ENCODE measurements at regions not wholly inside any gene's neighbourhood (a gene's known extent, or its start where the extent isn't known, plus 50 kb on each side); places are given as distances from the start of the nearest gene placed in this dataset.

DNA sequence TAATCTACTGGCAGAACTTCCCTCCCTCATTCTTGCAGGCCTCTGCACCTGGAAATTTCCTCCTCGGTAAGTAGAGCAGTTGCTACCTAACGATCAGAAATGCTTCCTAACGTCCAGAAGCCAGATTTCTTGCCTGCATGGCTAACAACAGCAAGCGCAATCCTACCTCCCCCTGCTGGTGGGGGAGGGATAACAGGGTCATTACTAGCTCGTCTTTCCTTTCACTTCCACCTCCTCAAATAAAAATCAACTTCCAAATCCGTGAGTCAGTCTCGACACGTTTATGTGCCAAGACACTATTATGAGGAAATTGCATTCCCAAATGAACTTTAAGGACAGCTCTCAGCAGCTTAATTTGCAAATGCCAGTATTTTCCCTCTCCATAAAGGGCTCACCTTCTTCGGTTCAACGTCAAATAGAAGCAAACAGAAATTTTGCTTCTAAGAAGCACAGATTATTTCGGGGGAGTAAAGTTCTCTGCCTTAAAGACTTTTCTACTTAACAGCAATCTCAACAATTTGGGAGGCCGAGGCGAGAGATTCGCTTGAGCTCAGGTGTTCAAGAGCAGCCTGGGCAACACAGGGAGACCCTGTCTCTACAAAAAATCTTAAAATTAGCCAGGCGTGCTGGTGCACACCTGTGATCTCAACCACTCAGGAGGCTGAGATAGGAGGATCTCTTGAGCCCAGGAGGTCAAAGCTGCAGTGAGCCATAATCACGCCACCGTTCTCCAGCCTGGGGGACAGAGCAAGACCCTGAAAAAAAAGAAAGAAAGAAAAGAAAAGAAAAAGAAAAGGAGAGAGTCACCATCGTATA is 188.6 kb upstream of the PSMD7 start:
- no peaks in the 10 kb centered on the region for H3K9me3 ChIP-seq (ENCODE audit: insufficient read depth in 2 of 2, low read depth in 1 of 2, low read length in 1 of 2)
- peak; percentile 69 to 85 for DNase-seq (ENCODE audit: low read depth in 1 of 2, low spot score in 2 of 2)

More for the DNA sequence above, 188.6 kb upstream of the PSMD7 start:
- H4K5ac ChIP-seq (ENCODE audit: insufficient read length, low read depth, low read length): no peak overlapping the region
- no peak overlapping the region for H3K9ac ChIP-seq (replicated peaks in 1 of 4; ENCODE audit: extremely low read depth in 1 of 4, low read depth in 3 of 4, low read length in 3 of 4)
- H3K56ac ChIP-seq (replicated peaks; ENCODE audit: insufficient read length, low read depth, low read length): no peak overlapping the region
- H3K4me2 ChIP-seq (ENCODE audit: insufficient read depth in 1 of 2, low read depth in 2 of 2, low read length in 2 of 2): 0 out of 4 replicates have a peak overlapping the region, but pooled peaks of 1 of the 2 experiments have one; percentile 10
- no peak overlapping the region for H2BK20ac ChIP-seq (ENCODE audit: low read length)
- no peaks in the 10 kb centered on the region for H3K79me1 ChIP-seq (ENCODE audit: low read depth, low read length)
- no peak overlapping the region for H2BK12ac ChIP-seq (ENCODE audit: low read depth, low read length)
- TF ChIP-seq RAD21 (IDR thresholded peaks at IDR 0.05 in 1 of 2, conservative IDR thresholded peaks at IDR 0.05 in 1 of 2; ENCODE audit: low read depth in 2 of 2, low read length in 2 of 2) (peak; percentile 86 to 88), CREB1 (IDR thresholded peaks at IDR 0.05) (0 out of 2 replicates have a peak, but pooled peaks have one; percentile 19), RBBP5 (IDR thresholded peaks at IDR 0.05; ENCODE audit: borderline replicate concordance, low read depth, low read length) (no peak), JUND (IDR thresholded peaks at IDR 0.05; ENCODE audit: low read length) (0 out of 2 replicates have a peak, but pooled peaks have one; percentile 32), EGR1 (IDR thresholded peaks at IDR 0.05; ENCODE audit: borderline replicate concordance, low read depth, low read length) (no peak)
- TF ChIP-seq, protein P1, sequence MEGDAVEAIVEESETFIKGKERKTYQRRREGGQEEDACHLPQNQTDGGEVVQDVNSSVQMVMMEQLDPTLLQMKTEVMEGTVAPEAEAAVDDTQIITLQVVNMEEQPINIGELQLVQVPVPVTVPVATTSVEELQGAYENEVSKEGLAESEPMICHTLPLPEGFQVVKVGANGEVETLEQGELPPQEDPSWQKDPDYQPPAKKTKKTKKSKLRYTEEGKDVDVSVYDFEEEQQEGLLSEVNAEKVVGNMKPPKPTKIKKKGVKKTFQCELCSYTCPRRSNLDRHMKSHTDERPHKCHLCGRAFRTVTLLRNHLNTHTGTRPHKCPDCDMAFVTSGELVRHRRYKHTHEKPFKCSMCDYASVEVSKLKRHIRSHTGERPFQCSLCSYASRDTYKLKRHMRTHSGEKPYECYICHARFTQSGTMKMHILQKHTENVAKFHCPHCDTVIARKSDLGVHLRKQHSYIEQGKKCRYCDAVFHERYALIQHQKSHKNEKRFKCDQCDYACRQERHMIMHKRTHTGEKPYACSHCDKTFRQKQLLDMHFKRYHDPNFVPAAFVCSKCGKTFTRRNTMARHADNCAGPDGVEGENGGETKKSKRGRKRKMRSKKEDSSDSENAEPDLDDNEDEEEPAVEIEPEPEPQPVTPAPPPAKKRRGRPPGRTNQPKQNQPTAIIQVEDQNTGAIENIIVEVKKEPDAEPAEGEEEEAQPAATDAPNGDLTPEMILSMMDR (IDR thresholded peaks at IDR 0.05; ENCODE audit: control extremely low read depth in 1 of 3, insufficient read depth in 1 of 3, low read depth in 1 of 3, low read length in 3 of 3): peak; percentile 78 to 98 (median 90)
- H3K4ac ChIP-seq (replicated peaks; ENCODE audit: insufficient read length, low read depth, low read length): no peak overlapping the region
- H4K91ac ChIP-seq (replicated peaks; ENCODE audit: insufficient read length, low read length): peak overlapping the region; percentile 2
- ChIA-PET POLR2A (ENCODE audit: partially characterized antibody) (no interaction called here), CTCF (ENCODE audit: partially characterized antibody) (interaction anchor here (0.6 to 3.9 kb wide), 31 partner anchors 10 to 327 kb away, joined by 3 to 27 read pairs (median 3); no protein-coding TSS in a partner anchor)
- no peak overlapping the region for H2BK15ac ChIP-seq (ENCODE audit: low read length)
- peak overlapping the region; percentile 99 for H2AFZ ChIP-seq (ENCODE audit: low read length)
- H3K4me3 ChIP-seq (ENCODE audit: extremely low read depth in 1 of 4, insufficient read depth in 2 of 4, low read depth in 3 of 4, low read length in 4 of 4): no peak overlapping the region
- H4K20me1 ChIP-seq (replicated peaks in 1 of 2; ENCODE audit: control insufficient read depth in 1 of 2, insufficient read depth in 2 of 2, low read length in 2 of 2): no peaks in the 10 kb centered on the region
- no peaks in the 10 kb centered on the region for H3K36me3 ChIP-seq (ENCODE audit: control insufficient read depth in 2 of 4, insufficient read depth in 4 of 4, low read length in 3 of 4)
- no peaks in the 10 kb centered on the region for H3K27me3 ChIP-seq (replicated peaks in 1 of 4; ENCODE audit: control insufficient read depth in 3 of 4, extremely low read depth in 1 of 4, insufficient read depth in 3 of 4, low read length in 3 of 4)
- no peak overlapping the region for H3K18ac ChIP-seq (ENCODE audit: extremely low read depth, low read length)
- H2BK120ac ChIP-seq (replicated peaks; ENCODE audit: low read depth, low read length): no peak overlapping the region
- no peaks in the 10 kb centered on the region for H3K23me2 ChIP-seq (ENCODE audit: low read depth, low read length)
- H4K8ac ChIP-seq (ENCODE audit: extremely low read depth, insufficient read depth, low read length): no peak overlapping the region
- FAIRE-seq: peak; percentile 97
- no peak overlapping the region for H3K27ac ChIP-seq (ENCODE audit: low read depth, low read length)
- H3K14ac ChIP-seq (ENCODE audit: insufficient read length): no peak overlapping the region
- H3K23ac ChIP-seq (ENCODE audit: insufficient read length): no peak overlapping the region
- no peak overlapping the region for H2BK5ac ChIP-seq (ENCODE audit: low read depth, low read length)
- WGBS, 2 experiments (ENCODE audit: extremely low coverage in 1 of 2, insufficient coverage in 1 of 2, insufficient read length in 1 of 2, insufficient replicate concordance in 2 of 2, low coverage in 1 of 2, low lambda C conversion rate in 2 of 2, missing lambda C conversion rate in 1 of 2): 55% methylated on average over 18 of the region's 18 CpGs; no CpG with 5 or more reads in 1 of the 2 experiments
- no peak overlapping the region for H2AK5ac ChIP-seq (ENCODE audit: low read depth, low read length)
- H3K79me2 ChIP-seq (ENCODE audit: control insufficient read depth in 1 of 2, insufficient read depth in 2 of 2, low read length in 2 of 2): no peaks in the 10 kb centered on the region
- peaks cover 0 to 5% (median 0%) of the 10 kb centered on the region in 4 experiments; a peak in 3 of 7 replicates for H3K4me1 ChIP-seq (replicated peaks in 1 of 4; ENCODE audit: control insufficient read depth in 3 of 4, insufficient read depth in 4 of 4, low read length in 3 of 4)

All from H1 (cell line).